K562 (cell line): ENCODE measurements at regions not wholly inside any gene's neighbourhood (a gene's known extent, or its start where the extent isn't known, plus 50 kb on each side); places are given as distances from the start of the nearest gene placed in this dataset.

Experiments
- ATAC-seq: fragments of 200-7000 bp; cut with Tn5 transposase; 3 replicates; pipeline ENCODE4 v1.9.1; 2020; ENCODE audit warnings: moderate library complexity
- BruUV-seq: library from RNA; stranded (reverse); fragments of 400-500 nt; replicated peaks from 2 replicates; lab custom pipeline; 2021; lab: Mats Ljungman, UMichigan
- CTCF ChIA-PET: fragments of 300-600 bp; formaldehyde crosslinking; extraction: SDS; loops from one replicate; lab custom pipeline; 2021; ENCODE audit warnings: low intra/inter-chr PET ratio; lab: Yijun Ruan, JAX
- POLR2A ChIA-PET: fragments of 300-600, 350-650 bp; sonication (Branson Sonifier 250); formaldehyde crosslinking; extraction: SDS; loops from one replicate; lab custom pipeline; 2021; ENCODE audit warnings: antibody characterized with exemption, inconsistent platforms; lab: Yijun Ruan, JAX
- DNase-seq, 4 experiments: peaks; one replicate each; pipeline versions ENCODE4 v3.0.0 to v3.0.0-alpha.2; 2011 to 2018; ENCODE audit warnings: low spot score in 3 of 4, mixed read lengths in 3 of 4; ENCODE audit errors: extremely low read depth in 1 of 4
- FAIRE-seq: peaks from 2 replicates; lab custom pipeline; 2011; peaks lifted over from hg19 to GRCh38; lab: Jason Lieb, UNC
- H2AFZ ChIP-seq: 2 replicates; pipeline ENCODE4 v1.6.0; 2011; ENCODE audit warnings: low read depth, low read length, control low read depth, inconsistent platforms
- H3K27ac ChIP-seq: fragments of 200-600 bp; 3 replicates; pipeline ENCODE4 v1.8.0; 2011; ENCODE audit warnings: low read depth, mild to moderate bottlenecking, control low read depth, inconsistent platforms, low read length, moderate library complexity, mixed read lengths; ENCODE audit errors: extremely low read depth
- H3K27me3 ChIP-seq, 2 experiments: fragments of 300-600 bp in 1 of 2; 2 replicates in 1 of 2; 3 replicates in 1 of 2; pipeline versions ENCODE4 v1.6.0 to v1.8.0; 2011; ENCODE audit warnings: inconsistent platforms in 2 of 2, low read length in 2 of 2, mild to moderate bottlenecking in 1 of 2, mixed read lengths in 1 of 2, moderate library complexity in 1 of 2; ENCODE audit not compliant: control insufficient read depth in 2 of 2, insufficient read depth in 2 of 2
- H3K36me3 ChIP-seq: fragments of 300-600 bp; 3 replicates; pipeline ENCODE4 v1.8.0; 2011; ENCODE audit warnings: mild to moderate bottlenecking, low read length, inconsistent platforms; ENCODE audit not compliant: control insufficient read depth, insufficient read depth
- H3K4me1 ChIP-seq, 2 experiments: fragments of 200-600 bp in 1 of 2; replicated peaks in 1 of 2; 2 replicates in 1 of 2; 3 replicates in 1 of 2; pipeline versions ENCODE4 v1.5.1 to v1.8.0; 2011; ENCODE audit warnings: inconsistent platforms in 2 of 2, low read length in 2 of 2, mild to moderate bottlenecking in 1 of 2, mixed read lengths in 1 of 2, moderate library complexity in 1 of 2; ENCODE audit not compliant: control insufficient read depth in 2 of 2, insufficient read depth in 2 of 2
- H3K4me2 ChIP-seq: 2 replicates; pipeline ENCODE4 v1.6.1; 2011; ENCODE audit warnings: low read length, control low read depth, inconsistent platforms, mixed read lengths; ENCODE audit not compliant: insufficient read depth
- H3K4me3 ChIP-seq: fragments of 200-600 bp; sonication (generic), shearing (Covaris generic); 2 replicates; pipeline ENCODE4 v1.5.1; 2016; ENCODE audit warnings: control low read depth, inconsistent platforms
- H3K79me2 ChIP-seq: fragments of 200-600 bp; 3 replicates; pipeline ENCODE4 v1.8.0; 2011; ENCODE audit warnings: low read length, inconsistent platforms; ENCODE audit not compliant: control insufficient read depth, insufficient read depth
- H3K9ac ChIP-seq, 2 experiments: 2 replicates each; pipeline versions ENCODE4 v1.6.0 to v1.6.1; 2011; ENCODE audit warnings: low read depth in 2 of 2, low read length in 2 of 2, control low read depth in 1 of 2, inconsistent platforms in 1 of 2, mild to moderate bottlenecking in 1 of 2, mixed read lengths in 1 of 2; ENCODE audit not compliant: insufficient read depth in 1 of 2
- H3K9me1 ChIP-seq: one replicate; pipeline ENCODE4 v1.6.0; 2011; ENCODE audit warnings: inconsistent platforms, mild to moderate bottlenecking, low read length, moderate library complexity; ENCODE audit not compliant: control insufficient read depth, insufficient read depth
- H3K9me3 ChIP-seq: replicated peaks from 2 replicates; pipeline ENCODE4 v1.5.1; 2011; ENCODE audit warnings: low read depth, low read length, inconsistent platforms; ENCODE audit not compliant: control insufficient read depth, insufficient read depth
- H4K20me1 ChIP-seq: replicated peaks from 2 replicates; pipeline ENCODE4 v1.6.1; 2011; ENCODE audit warnings: low read length, inconsistent platforms, mixed read lengths; ENCODE audit not compliant: control insufficient read depth, insufficient read depth
- ARID3A ChIP-seq: IDR thresholded peaks from 2 replicates; pipeline ENCODE4 v1.6.1; 2012; ENCODE audit warnings: low read depth, low read length, improper control_type of control experiment, borderline replicate concordance
- BMI1 ChIP-seq: fragments of 150-350 bp; IDR thresholded peaks from 2 replicates; pipeline ENCODE4 v1.6.1; 2014; ENCODE audit warnings: low read length
- EGR1 ChIP-seq: fragments of 450-650 bp; conservative IDR thresholded peaks from 2 replicates; pipeline ENCODE4 v1.6.1; 2017; ENCODE audit warnings: mild to moderate bottlenecking
- KDM2B ChIP-seq: fragments of 250-450 bp; sonication (Bioruptor Pico); IDR thresholded peaks from 2 replicates; pipeline ENCODE4 v1.8.0; 2021; ENCODE audit warnings: mild to moderate bottlenecking, moderate library complexity
- PATZ1 ChIP-seq: fragments of 250-450 bp; sonication (Bioruptor Pico); IDR thresholded peaks from 2 replicates; pipeline ENCODE4 v1.5.0; 2020; ENCODE audit warnings: mild to moderate bottlenecking, borderline replicate concordance
- ZNF347 ChIP-seq: fragments of 450-650 bp; formaldehyde crosslinking; IDR thresholded peaks from 2 replicates; pipeline ENCODE4 v1.4.0; 2020; ENCODE audit warnings: low read depth, mild to moderate bottlenecking, moderate library complexity
- ZNF584 ChIP-seq: fragments of 200-800 bp; sonication (Bioruptor generic); IDR thresholded peaks from 2 replicates; pipeline ENCODE4 v1.6.1; 2016; ENCODE audit warnings: low read depth, mild to moderate bottlenecking, missing genetic modification characterization, missing compliant biosample characterization
- WGBS: fragments of 100-300 bp; shearing (Covaris generic); methylation state at CpG from one replicate; pipeline ENCODE4 v1.1.6; 2016; ENCODE audit warnings: low coverage, mixed read lengths; ENCODE audit not compliant: insufficient coverage; ENCODE audit errors: missing lambda C conversion rate; 5-methylcytosine and 5-hydroxymethylcytosine counted together
- in situ Hi-C: fragments of 300-500 bp; cut with MboI; formaldehyde crosslinking; loops from 4 replicates; pipeline ENCODE4 v1.15.0; 2018; ENCODE audit warnings: inconsistent platforms, mixed read lengths
- intact Hi-C: fragments of 100-400 bp; cut with micrococcal nuclease; formaldehyde crosslinking; loops from 2 replicates; pipeline ENCODE4 v1.14.2; 2022

- no peak for DNase-seq
- Histone ChIP-seq H2AFZ (no peak overlapping the region), H3K36me3 (no peaks in the 10 kb centered on the region), H3K79me2 (no peaks in the 10 kb centered on the region), H3K9me1 (no peaks in the 10 kb centered on the region), H4K20me1 (no peaks in the 10 kb centered on the region), H3K4me1 (no peaks in the 10 kb centered on the region), H3K27ac (no peak overlapping the region), H3K9ac (no peak overlapping the region), H3K9me3 (no peaks in the 10 kb centered on the region), H3K4me2 (no peak overlapping the region), H3K4me3 (no peak overlapping the region), H3K27me3 (no peaks in the 10 kb centered on the region)
- no peak for ATAC-seq
- WGBS: 0% methylated on average over 2 of the region's 2 CpGs
- in situ Hi-C loops: no loop called here
- no TSS peak for BruUV-seq
- FAIRE-seq: no peak
- intact Hi-C loops: no loop called here
- CTCF ChIA-PET: no interaction called here
- no peak for TF ChIP-seq ARID3A
- no peak for TF ChIP-seq ZNF584
- TF ChIP-seq ZNF347 (CRISPR knock-in tag): no peak
- TF ChIP-seq, all 486 proteins: peak for 0
- POLR2A ChIA-PET: interaction anchor here (0.7 kb wide), 1 partner anchor 99 kb away, joined by 3 read pairs; no protein-coding TSS in a partner anchor
These were observed 570.3 kb downstream of the LMO4 start for GRCh38 chr1:87899017-87899416.

- no peaks in the 10 kb centered on the region for H3K79me2 ChIP-seq
- H3K27ac ChIP-seq: no peak overlapping the region
- no peak for DNase-seq
- H4K20me1 ChIP-seq: no peaks in the 10 kb centered on the region
- H3K9me1 ChIP-seq: no peaks in the 10 kb centered on the region
- H3K27me3 ChIP-seq: no peaks in the 10 kb centered on the region
- WGBS: 0% methylated on average over 3 of the region's 3 CpGs
- H3K36me3 ChIP-seq: no peaks in the 10 kb centered on the region
- H3K9me3 ChIP-seq: no peaks in the 10 kb centered on the region
- ChIA-PET POLR2A (no interaction called here), CTCF (no interaction called here)
- H3K9ac ChIP-seq: no peak overlapping the region
- BruUV-seq: no TSS peak
- H2AFZ ChIP-seq: no peak overlapping the region
- no peak overlapping the region for H3K4me2 ChIP-seq
- H3K4me1 ChIP-seq: no peaks in the 10 kb centered on the region
- no peak for ATAC-seq
- in situ Hi-C loops: no loop called here
- H3K4me3 ChIP-seq: no peak overlapping the region
- intact Hi-C loops: no loop called here
- FAIRE-seq: no peak
- TF ChIP-seq PATZ1 (CRISPR knock-in tag) (no peak), EGR1 (no peak), BMI1 (no peak), KDM2B (CRISPR knock-in tag) (no peak)
These were observed 571.1 kb downstream of the LMO4 start for GRCh38 chr1:87899746-87900145.
